HFFc6 (cell line): ENCODE measurements at regions not wholly inside any gene's neighbourhood (a gene's known extent, or its start where the extent isn't known, plus 50 kb on each side); places are given as distances from the start of the nearest gene placed in this dataset.

Source experiments
- DNase-seq: peaks from one replicate; pipeline ENCODE4 v3.0.0-alpha.2; 2018
- H3K27ac Mint-ChIP-seq: 2 replicates; pipeline ENCODE4 v1.8.0; 2020; ENCODE audit warnings: mild to moderate bottlenecking, mixed read lengths
- H3K27me3 Mint-ChIP-seq: 2 replicates; pipeline ENCODE4 v1.8.0; 2021; ENCODE audit warnings: mild to moderate bottlenecking, moderate library complexity, mixed read lengths; ENCODE audit not compliant: insufficient read depth
- H3K36me3 Mint-ChIP-seq: 2 replicates; pipeline ENCODE4 v1.8.0; 2021; ENCODE audit warnings: low read depth, mixed read lengths
- H3K4me1 Mint-ChIP-seq: 2 replicates; pipeline ENCODE4 v1.8.0; 2020; ENCODE audit warnings: low read depth, mixed read lengths
- H3K4me3 Mint-ChIP-seq: 2 replicates; pipeline ENCODE4 v1.8.0; 2020; ENCODE audit warnings: mild to moderate bottlenecking, moderate library complexity, mixed read lengths
- H3K9me3 Mint-ChIP-seq: 2 replicates; pipeline ENCODE4 v1.8.0; 2020; ENCODE audit warnings: mild to moderate bottlenecking, mixed read lengths
- CTCF ChIP-seq: fragments of 200-600 bp; sonication (generic); IDR thresholded peaks from 2 replicates; pipeline ENCODE4 v1.5.0; 2021; ENCODE audit warnings: antibody characterized with exemption, mild to moderate bottlenecking

GRCh38 chr2:104240984-104241383 is 612.9 kb upstream of the POU3F3 start:
- Mint-ChIP-seq H3K36me3 (no peaks in the 10 kb centered on the region; the same call in 1 of the 2 replicates), H3K4me3 (no peak overlapping the region), H3K9me3 (peaks cover 34% of the 10 kb centered on the region), H3K27ac (no peak overlapping the region), H3K4me1 (no peaks in the 10 kb centered on the region), H3K27me3 (no peaks in the 10 kb centered on the region; the same call in none of the 2 replicates)
- no peak for DNase-seq
- TF ChIP-seq CTCF: no peak

- Mint-ChIP-seq H3K9me3 (peaks cover 43% of the 10 kb centered on the region), H3K4me3 (no peak overlapping the region), H3K36me3 (no peaks in the 10 kb centered on the region; the same call in 1 of the 2 replicates), H3K27me3 (no peaks in the 10 kb centered on the region), H3K4me1 (no peaks in the 10 kb centered on the region), H3K27ac (no peak overlapping the region)
- TF ChIP-seq CTCF: no peak
- no peak for DNase-seq
Observed at GRCh38 chr2:104249629-104250028, 604.3 kb upstream of the POU3F3 start.

GRCh38 chr2:104250635-104251034 is 603.3 kb upstream of the POU3F3 start:
- Mint-ChIP-seq H3K27ac (no peak overlapping the region), H3K9me3 (peaks cover 44% of the 10 kb centered on the region), H3K4me1 (no peaks in the 10 kb centered on the region)

GRCh38 chr2:104254017-104254416 is 599.9 kb upstream of the POU3F3 start:
- H3K4me3 Mint-ChIP-seq: no peak overlapping the region
- H3K27me3 Mint-ChIP-seq: no peaks in the 10 kb centered on the region
- peaks cover 61% of the 10 kb centered on the region for H3K9me3 Mint-ChIP-seq

More at GRCh38 chr2:104250635-104251034, 603.3 kb upstream of the POU3F3 start:
- H3K36me3 Mint-ChIP-seq: no peaks in the 10 kb centered on the region
- H3K4me3 Mint-ChIP-seq: no peak overlapping the region
- no peak for DNase-seq
- H3K27me3 Mint-ChIP-seq: no peaks in the 10 kb centered on the region
- no peak for TF ChIP-seq CTCF

GRCh38 chr2:104262714-104263113 is 591.2 kb upstream of the POU3F3 start:
- no peak for DNase-seq
- H3K4me1 Mint-ChIP-seq: no peaks in the 10 kb centered on the region
- no peaks in the 10 kb centered on the region; the same call in 1 of the 2 replicates for H3K27me3 Mint-ChIP-seq
- no peak overlapping the region for H3K4me3 Mint-ChIP-seq
- TF ChIP-seq CTCF: no peak
- H3K27ac Mint-ChIP-seq: no peak overlapping the region
- peaks cover 68% of the 10 kb centered on the region for H3K9me3 Mint-ChIP-seq
- peaks cover 21% of the 10 kb centered on the region for H3K36me3 Mint-ChIP-seq

More at GRCh38 chr2:104254017-104254416, 599.9 kb upstream of the POU3F3 start:
- no peak for DNase-seq
- TF ChIP-seq CTCF: no peak
- no peaks in the 10 kb centered on the region for H3K4me1 Mint-ChIP-seq
- H3K36me3 Mint-ChIP-seq: no peaks in the 10 kb centered on the region
- no peak overlapping the region for H3K27ac Mint-ChIP-seq

GRCh38 chr2:104279646-104280045 is 574.3 kb upstream of the POU3F3 start:
- no peaks in the 10 kb centered on the region for H3K27me3 Mint-ChIP-seq
- no peaks in the 10 kb centered on the region for H3K4me1 Mint-ChIP-seq
- TF ChIP-seq CTCF: no peak
- no peaks in the 10 kb centered on the region for H3K36me3 Mint-ChIP-seq
- peaks cover 36% of the 10 kb centered on the region for H3K9me3 Mint-ChIP-seq
- DNase-seq: no peak
- H3K27ac Mint-ChIP-seq: no peak overlapping the region
- H3K4me3 Mint-ChIP-seq: no peak overlapping the region
